ENCODE measurements at regions not wholly inside any gene's neighbourhood (a gene's known extent, or its start where the extent isn't known, plus 50 kb on each side); places are given as distances from the start of the nearest gene placed in this dataset.
"Not testable (repeated sequence)": the region's sequence is repeated elsewhere in the genome, so short reads cannot be mapped to it uniquely, and the experiment has no call there.

DNA sequence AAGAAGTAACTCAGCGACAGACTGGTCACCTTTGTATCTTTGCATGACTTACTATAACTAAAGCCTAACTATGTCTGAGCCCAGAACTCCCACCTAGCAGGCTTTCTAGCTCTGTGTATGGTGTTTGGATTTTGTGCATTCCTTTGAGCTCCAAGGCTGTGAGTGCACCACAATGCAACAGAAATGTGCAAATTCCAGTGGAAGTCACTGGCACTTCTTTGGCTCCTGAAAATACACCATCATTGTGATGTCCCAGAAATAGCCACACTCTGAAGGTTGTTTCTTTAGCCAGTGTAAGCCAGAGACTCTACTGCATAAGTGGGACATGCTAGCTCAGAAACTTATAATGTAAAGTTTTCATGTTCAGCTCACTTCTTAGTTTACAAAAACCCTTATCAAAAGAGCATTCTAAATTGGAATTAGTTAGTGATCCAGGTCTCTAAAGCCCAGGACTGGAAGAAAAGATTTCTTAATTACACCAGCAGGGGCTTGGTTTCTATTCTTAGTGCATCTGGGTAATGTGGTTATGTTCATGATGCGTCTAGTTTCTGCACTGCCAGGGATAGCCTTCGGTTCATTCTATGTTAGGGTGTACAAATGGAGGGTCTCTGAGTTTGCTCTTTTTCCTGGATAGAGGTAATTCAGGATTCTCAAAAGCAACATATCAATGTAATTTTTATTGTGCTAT lies 1239.5 kb upstream of the ZEB2 start:
- in situ Hi-C loops (cut with MboI; ENCODE audit: low sequenced_read_pairs) = no loop called here

DNA sequence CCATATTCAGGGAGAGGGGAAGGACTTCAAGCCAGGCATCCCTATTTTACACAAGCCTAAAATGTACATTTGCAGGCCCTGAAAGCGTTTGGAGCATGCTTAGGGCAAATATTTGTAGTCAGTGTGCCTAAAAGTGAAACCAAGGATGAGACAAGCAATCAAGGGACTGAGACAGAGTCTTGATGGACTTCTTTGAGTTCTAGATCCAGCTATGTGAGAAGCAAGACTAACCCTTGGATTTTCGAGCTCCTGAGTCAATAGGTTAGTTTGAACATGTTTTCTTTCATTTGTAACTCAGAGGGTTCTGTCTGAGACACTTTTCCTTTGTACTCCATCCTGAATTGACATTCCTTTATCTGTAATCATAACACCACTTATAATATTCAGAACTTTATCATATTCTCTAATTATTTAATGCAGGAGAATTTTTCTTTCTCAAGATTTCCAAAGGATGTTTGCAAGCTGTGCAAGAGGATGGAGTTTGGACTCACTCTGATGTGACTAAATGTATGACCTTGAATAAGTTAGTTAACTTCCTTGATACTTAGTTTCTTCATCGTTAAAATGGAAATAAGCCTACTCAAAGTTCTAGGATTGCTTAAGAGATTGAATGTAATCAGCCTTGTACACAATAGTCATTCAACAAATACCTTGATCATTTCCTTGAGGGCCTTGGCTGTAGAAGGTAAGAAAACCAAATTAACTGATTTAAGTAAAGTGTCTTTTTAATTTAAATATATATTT lies 1237.8 kb upstream of the ZEB2 start:
- in situ Hi-C loops (cut with MboI; ENCODE audit: low sequenced_read_pairs) = no loop called here

DNA sequence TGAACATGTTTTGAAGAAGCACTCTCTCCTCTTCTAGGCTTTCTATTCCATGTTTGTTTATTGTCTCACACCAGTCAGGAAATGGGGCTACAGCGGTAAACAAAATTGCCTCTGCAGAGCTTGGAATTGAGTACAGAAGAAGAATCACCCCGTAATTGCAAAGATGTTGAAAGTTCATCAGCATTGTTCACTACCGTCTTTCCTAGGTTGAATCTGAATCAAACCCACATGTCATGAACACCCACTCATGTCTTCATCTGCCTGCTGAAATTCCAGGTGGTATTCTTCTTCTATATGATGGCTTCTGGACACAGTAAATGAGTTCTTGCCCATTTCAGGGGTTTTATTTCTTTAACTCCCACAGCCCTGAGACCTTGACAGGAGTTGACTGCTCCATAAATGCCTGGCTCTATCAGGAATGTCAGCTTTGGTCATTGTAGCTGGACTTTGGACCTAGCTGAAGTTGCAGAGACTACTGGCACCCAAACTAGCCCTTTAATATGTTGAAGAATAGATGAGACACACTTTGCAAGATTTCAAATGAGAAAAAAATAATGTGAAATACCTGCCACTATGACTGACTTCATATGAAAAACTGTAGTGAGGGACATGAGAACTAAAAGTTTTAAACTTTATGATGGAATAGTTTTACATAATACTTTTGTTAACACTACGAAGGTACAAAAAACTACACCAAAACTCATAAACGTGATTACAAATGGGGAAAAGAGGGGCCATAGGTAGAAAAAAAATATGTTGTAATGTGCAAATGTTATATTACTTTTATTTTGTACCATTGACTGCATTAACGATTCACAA lies 1235.3 kb upstream of the ZEB2 start:
- in situ Hi-C loops (cut with MboI; ENCODE audit: low sequenced_read_pairs) = no loop called here

DNA sequence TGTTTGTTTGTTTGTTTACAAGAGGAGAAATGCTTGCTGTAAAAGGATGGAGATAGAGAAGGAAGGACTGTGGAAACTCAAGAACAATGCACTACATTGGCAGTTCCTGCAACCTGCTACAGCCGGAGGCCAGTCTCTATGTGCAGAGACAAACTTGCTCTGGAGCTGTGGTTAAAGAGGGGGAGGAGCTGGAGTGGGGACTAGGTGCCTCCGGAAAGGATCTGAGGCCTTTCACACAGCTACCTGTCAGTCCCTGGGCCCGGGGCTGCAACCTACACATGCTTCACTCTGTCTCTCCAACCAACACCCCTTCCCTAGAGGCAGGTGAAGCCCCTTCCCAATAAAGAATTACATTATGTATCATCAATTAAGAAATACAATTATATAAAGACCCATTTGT lies 1234.0 kb upstream of the ZEB2 start:
- in situ Hi-C loops (cut with MboI; ENCODE audit: low sequenced_read_pairs) = no loop called here

DNA sequence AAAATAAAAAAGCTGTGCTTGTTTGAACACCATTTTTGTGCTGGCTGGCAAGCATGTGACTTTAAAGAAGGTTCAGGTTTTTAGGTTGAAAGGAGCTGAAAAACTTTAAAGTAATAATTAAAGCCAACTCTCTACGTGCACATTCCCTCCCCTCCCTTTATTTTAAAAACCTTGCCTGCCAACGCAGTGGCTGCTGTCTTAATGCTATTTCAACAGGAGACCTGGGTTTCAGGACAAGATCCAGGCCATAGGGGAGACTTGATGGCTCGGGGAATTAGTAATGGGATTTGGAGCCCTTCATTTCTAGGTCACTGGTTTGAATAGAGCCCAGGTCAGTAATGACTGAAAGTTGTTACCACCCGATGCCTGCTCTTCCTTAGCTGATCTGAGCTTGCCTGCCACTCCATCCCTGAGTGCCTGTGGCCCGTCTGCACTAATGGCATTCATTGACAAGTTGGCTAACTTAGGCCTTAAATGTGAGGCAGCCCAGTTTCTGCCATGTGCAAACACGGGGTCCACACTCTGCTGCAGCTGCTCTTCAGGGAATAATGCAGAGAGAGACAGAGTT lies 1233.2 kb upstream of the ZEB2 start:
- in situ Hi-C loops (cut with MboI; ENCODE audit: low sequenced_read_pairs) = no loop called here

DNA sequence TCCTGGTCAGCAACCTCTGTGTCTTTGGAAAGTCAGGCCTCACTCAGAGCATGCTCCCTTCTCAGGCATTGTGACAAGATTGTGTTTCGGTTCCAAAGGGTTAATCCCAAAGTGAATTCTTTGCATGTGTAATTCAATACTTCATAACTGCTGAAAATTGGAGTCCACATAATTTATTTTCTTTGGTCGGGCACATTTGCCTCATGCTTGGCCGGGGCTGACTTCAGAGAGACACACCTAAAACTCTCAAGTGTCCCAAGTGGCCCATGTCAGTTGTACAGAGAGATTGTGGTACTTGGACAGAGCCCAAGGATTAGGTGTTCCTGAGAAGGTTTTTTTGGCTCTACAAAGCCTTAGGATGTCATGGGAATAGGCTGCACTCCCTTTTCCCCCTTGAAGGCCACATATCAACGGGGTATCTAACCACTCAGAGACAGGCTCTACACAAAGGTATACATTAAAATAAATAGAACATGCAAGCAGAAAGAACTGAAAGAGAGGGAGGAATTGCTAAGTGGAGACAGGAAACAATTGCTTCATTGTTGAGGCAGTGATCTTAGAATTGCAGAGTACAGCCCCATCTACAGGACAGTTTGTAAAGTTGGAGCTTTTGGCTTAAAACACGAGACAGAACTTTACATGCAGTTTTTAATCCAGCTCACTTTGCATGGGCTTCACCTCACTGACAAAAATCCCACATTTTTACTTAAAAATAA lies 1232.3 kb upstream of the ZEB2 start:
- in situ Hi-C loops (cut with MboI; ENCODE audit: low sequenced_read_pairs) = no loop called here

DNA sequence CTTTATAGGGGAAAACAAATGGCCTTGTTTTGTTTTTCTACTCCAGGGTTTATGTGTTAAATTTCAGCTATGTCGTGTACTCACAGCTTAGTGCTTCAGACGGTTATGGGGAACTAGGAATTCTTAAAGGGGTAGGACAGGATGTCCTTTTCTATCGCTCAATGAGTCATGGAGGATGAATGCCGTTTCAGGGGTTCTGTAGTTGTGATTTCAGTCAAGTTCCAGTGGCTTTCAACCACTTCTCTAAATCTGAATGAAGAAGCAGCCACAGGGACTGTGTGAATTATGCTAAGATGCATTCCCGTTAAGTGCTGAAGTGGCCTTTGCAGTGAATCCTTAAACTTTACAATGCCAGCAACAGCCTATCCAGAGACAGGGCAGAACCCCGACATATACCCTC lies 1231.7 kb upstream of the ZEB2 start:
- in situ Hi-C loops (cut with MboI; ENCODE audit: low sequenced_read_pairs) = no loop called here

DNA sequence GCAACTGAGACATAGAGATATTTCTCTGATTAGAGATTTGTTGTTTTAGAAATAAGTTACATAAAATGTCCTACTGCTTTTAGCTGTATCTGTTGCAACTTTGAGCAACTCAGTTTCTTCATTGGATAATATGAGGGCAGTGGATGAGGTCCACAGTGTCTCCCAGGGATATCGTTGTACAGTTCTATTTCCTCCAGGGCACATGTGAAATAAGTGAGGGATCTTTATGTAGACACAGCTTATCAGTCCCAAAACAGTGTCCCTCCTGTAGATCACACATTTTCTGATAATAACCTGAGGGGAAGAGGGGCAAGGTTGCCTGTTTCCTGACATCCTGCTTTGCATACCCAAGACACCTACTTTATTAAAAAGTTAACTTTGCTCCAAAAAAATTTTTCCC lies 1231.2 kb upstream of the ZEB2 start:
- in situ Hi-C loops (cut with MboI; ENCODE audit: low sequenced_read_pairs) = no loop called here

DNA sequence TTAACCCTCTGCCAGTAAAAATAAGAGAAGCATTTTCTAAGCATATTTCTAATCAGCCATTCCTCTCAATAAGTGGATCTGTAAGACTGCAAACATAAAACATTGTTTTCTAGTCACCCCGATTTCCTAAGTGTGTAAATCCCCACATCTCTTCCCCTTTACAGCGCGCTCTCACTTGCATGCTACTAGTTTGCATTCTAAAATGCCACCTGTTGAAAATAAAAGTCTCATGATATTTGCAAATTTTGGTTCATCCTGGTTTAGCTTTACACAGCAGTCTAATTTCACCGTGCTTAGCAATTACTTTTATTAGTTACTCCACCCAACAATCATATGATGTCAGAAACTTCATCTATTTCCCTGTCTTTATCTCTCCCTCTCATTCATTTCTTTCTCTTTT lies 1230.7 kb upstream of the ZEB2 start:
- in situ Hi-C loops (cut with MboI; ENCODE audit: low sequenced_read_pairs) = no loop called here

DNA sequence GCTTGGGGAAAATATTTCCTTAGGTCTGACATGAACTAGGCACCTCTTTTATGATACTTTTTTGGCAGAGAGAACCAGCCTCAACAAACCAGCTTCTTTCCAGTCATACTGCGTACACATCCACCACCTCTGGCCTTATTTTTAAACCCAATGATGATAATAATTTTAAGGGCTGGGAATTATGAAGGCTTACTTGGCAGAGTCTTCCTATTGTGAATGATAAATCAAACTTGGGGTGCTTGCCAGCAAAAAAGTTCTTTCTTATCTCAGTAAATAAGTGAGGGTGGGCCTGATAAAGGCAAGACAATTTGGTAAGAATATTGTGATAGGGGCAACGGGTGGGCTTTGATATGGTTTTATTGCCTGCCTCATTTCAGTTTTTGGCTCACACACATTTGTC lies 1230.2 kb upstream of the ZEB2 start:
- in situ Hi-C loops (cut with MboI; ENCODE audit: low sequenced_read_pairs) = no loop called here

DNA sequence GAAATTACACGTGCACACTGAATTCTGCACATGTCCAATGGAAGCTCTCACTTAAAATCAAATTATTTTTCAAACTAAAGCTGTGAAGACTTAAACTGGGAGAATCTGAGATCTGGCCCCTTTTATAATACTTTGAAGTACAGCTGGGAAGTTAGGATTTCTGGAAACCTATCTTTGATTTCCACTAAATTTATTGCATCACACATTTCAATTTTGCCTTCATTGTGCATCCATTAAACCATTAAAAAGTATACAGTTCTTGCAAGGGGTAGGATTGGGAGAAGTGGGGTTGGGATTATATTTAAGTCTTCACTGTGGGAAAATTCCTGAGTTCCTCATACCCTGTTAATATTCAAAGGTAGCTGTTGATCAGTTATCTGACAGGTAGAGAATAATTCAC lies 1229.6 kb upstream of the ZEB2 start:
- in situ Hi-C loops (cut with MboI; ENCODE audit: low sequenced_read_pairs) = no loop called here

DNA sequence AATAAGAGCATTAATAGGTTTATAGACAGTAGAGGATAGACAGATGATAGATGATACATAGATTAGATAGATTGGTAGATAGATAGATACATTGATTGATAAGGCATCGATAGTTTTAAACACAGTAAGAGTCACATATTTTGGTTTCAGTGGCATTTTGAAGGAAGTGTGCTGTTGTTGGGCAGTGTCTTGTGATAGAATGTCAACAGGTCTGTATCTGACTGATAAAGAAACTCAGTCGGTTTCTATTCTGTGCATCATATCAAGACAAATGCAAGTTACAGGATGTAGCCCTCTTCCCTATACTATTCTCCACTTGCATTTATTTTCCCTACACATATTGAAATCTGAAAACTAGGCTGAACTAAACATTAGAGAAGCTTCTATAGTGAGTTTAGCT lies 1229.0 kb upstream of the ZEB2 start:
- in situ Hi-C loops (cut with MboI; ENCODE audit: low sequenced_read_pairs) = no loop called here

DNA sequence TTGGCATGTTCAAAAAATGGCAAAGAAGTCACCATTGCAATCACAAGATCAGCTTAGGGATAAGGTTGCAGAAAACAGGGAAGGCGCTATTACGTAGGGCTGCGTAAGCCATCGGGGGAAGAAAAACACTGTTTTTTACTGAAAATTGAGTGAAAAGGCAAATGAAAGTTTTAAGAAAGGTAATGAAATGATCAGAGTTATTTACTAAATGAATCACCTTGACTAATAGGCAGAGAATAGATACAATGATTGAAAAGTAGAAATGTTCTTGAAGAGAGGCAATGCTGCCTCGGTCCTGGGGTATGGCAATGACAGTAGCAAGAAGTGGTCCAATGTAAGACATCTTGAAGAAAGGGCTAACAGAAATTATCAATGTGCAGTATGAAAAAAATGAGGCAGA lies 1227.8 kb upstream of the ZEB2 start:
- in situ Hi-C loops (cut with MboI; ENCODE audit: low sequenced_read_pairs) = no loop called here

DNA sequence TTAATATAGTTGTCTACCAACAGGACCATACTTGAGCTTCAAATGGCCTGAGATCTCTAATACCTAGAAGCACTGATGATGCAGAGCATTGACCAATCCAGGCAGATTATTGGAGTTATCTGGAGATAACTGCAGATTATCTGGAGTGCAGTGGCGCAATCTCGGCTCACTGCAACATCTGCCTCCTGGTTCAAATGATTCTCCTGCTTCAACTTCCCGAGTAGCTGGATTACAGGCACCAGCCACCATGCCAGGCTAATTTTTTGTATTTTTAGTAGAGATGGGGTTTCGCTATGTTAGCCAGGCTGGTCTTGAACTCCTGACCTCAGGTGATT lies 1225.4 kb upstream of the ZEB2 start:
- in situ Hi-C loops (cut with MboI; ENCODE audit: low sequenced_read_pairs) = not testable (repeated sequence)

DNA sequence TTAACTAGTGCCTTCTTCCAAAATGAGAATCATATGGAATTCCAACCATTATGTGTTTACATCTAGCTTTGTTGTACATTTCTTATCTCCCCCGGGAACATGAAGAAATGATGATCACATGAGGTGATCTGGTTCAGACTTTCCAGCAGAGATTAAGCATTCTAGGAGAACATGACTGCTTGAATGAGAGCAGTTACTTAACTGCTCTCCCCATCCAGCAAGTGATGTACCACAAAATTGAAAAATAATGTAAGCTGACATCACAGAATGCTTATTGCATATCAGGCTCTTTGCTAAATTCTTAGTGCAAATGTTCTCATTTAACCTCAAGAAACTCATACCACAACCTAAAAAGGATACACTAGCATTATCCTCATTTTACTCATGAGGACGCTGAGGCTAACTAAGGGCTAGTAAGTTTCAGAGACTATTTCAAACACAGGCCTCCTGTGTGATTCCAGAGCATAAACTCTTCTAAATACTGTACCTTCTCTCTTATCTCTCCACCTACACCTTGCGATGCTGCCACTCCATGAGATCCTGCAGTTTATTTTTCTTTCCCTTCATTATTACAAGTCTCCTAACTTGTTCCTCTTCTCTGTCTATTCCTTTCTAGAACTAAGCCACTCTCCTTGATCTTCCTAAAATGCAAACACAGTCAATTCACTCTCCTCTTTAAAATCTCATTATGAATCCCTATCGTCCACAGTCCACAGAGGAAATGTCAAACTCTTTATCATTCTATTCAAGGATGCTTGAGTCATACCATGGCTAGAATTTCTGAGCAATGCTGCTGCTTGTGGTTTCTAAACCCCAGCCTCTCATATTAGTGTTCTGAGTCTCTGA lies 1224.8 kb upstream of the ZEB2 start:
- in situ Hi-C loops (cut with MboI; ENCODE audit: low sequenced_read_pairs) = no loop called here

DNA sequence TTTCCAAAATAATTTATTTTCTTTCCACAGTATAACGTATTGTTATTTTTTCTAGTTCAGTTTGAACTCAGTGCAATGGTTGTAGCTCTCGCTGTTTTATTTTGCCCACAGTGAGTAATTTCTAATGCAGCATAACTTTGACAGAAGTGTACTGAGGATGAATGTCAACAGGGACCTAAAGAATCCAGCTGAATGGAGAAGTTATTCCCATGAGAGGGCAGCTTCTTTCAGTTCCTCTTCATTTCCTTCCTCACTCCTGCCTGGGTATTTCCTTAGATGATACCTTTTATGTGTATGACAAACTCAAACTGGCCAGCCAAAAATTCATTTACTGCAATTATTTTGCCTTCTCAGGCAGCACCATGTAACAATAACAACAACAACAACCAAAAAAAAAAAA lies 1223.1 kb upstream of the ZEB2 start:
- in situ Hi-C loops (cut with MboI; ENCODE audit: low sequenced_read_pairs) = no loop called here

DNA sequence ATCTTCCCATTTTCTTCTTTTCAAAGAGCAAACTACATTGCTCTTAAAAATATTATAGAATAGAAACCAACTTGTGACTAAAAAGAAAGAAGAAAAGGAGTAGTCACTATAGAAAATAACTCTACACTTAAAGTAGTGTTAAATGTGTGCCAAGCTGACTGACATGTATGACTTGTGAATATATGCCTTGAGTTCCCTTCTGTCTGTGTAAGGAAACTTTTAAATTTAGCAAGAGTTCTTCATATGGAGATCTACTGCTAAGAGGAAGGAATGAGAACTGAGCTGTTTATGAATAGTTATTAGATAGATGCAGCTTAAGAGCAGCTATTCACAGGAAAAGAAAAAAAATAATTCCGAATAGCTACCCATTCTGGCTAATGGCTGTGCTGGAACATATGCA lies 1221.7 kb upstream of the ZEB2 start:
- in situ Hi-C loops (cut with MboI; ENCODE audit: low sequenced_read_pairs) = no loop called here

DNA sequence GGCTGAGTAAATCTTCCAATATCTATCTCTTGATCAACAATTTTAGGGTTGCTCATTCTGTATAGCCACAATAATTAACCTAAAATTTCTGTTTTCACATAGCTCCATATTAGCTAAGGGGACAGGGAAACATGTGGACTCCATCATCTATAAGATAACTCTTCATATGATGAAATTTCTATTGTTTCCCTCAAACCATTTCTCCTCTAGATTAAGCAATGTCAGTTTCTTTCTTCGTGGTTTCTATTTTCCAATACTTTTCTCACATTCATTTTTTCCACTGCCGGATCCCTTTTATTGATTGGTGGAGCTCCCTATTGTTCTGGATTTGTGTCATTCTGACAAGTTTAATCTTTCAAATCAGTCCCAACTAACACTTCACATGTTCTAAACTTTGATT lies 1221.3 kb upstream of the ZEB2 start:
- in situ Hi-C loops (cut with MboI; ENCODE audit: low sequenced_read_pairs) = no loop called here

DNA sequence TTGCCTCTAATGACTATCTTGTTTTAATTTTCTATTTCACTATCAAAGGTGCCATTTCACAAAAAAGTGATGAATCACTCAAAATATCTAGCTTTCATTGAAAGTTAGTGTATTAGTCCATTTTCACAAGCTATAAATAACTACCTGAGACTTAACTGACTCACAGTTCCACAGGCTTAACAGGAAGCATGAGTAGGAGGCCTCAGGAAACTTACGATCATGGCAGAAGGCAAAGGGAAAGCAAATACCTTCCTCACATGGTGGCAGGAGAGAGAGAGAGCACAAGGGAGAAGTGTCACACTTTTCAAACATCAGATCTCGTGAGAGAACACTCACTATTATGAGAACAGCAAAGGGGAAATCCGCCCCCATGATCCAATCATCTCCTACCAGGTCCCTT lies 1220.4 kb upstream of the ZEB2 start:
- in situ Hi-C loops (cut with MboI; ENCODE audit: low sequenced_read_pairs) = no loop called here

DNA sequence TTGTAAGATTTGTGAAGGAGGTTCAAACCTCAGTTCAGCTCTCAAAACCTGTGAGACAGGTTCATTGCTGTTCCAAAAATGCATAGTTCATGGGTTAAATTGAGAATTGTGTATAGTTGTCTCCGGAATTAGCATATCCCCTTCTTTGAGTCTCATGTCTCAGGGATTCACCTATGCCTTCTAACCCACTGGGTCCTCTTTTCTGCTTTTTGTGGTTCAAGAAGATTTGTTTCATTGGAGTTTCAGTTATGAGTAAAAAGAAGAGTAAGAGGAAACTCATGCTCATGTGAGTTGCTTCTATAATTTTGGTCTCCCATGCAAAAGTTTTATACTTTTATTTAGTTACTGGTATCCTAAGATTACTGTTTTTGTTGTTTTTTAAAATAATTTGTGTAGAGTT lies 1219.8 kb upstream of the ZEB2 start:
- in situ Hi-C loops (cut with MboI; ENCODE audit: low sequenced_read_pairs) = no loop called here
